ENCODE measurements at regions not wholly inside any gene's neighbourhood (a gene's known extent, or its start where the extent isn't known, plus 50 kb on each side); places are given as distances from the start of the nearest gene placed in this dataset.

GRCh38 chr19:31098836-31099235, 250.4 kb downstream of the TSHZ3 start:
- DNase-seq (ENCODE audit: low read depth) = no peak
- TF ChIP-seq CTCF (IDR thresholded peaks at IDR 0.05; ENCODE audit: low read depth, low read length, missing control alignments) = no peak
- no peak overlapping the region for H3K4me3 ChIP-seq (ENCODE audit: low read depth, low read length)
- in situ Hi-C loops (cut with HindIII; ENCODE audit: low sequenced_read_pairs) = no loop called here

GRCh38 chr19:31096935-31097545, 252.2 kb downstream of the TSHZ3 start:
- TF ChIP-seq CTCF (IDR thresholded peaks at IDR 0.05; ENCODE audit: low read depth, low read length, missing control alignments) = no peak
- no peak overlapping the region for H3K4me3 ChIP-seq (ENCODE audit: low read depth, low read length)
- DNase-seq (ENCODE audit: low read depth) = no peak
- in situ Hi-C loops (cut with HindIII; ENCODE audit: low sequenced_read_pairs) = no loop called here

GRCh38 chr19:31096062-31096830, 253.0 kb downstream of the TSHZ3 start:
- in situ Hi-C loops (cut with HindIII; ENCODE audit: low sequenced_read_pairs) = no loop called here
- TF ChIP-seq CTCF (IDR thresholded peaks at IDR 0.05; ENCODE audit: low read depth, low read length, missing control alignments) = no peak

GRCh38 chr19:31095100-31095804, 254.0 kb downstream of the TSHZ3 start:
- H3K4me3 ChIP-seq (ENCODE audit: low read depth, low read length) = no peak overlapping the region
- no peak for TF ChIP-seq CTCF (IDR thresholded peaks at IDR 0.05; ENCODE audit: low read depth, low read length, missing control alignments)
- DNase-seq (ENCODE audit: low read depth) = no peak
- in situ Hi-C loops (cut with HindIII; ENCODE audit: low sequenced_read_pairs) = no loop called here

More at GRCh38 chr19:31096062-31096830, 253.0 kb downstream of the TSHZ3 start:
- no peak for DNase-seq (ENCODE audit: low read depth)
- no peak overlapping the region for H3K4me3 ChIP-seq (ENCODE audit: low read depth, low read length)

- no peak overlapping the region for H3K4me3 ChIP-seq (ENCODE audit: low read depth, low read length)
- TF ChIP-seq CTCF (IDR thresholded peaks at IDR 0.05; ENCODE audit: low read depth, low read length, missing control alignments) = no peak
- in situ Hi-C loops (cut with HindIII; ENCODE audit: low sequenced_read_pairs) = loop anchor here (5.0 kb wide), 1 partner anchor 35 kb away; no protein-coding TSS in a partner anchor
- DNase-seq (ENCODE audit: low read depth) = no peak
Measured at GRCh38 chr19:31092274-31092673, 257.0 kb downstream of the TSHZ3 start.

- TF ChIP-seq CTCF (IDR thresholded peaks at IDR 0.05; ENCODE audit: low read depth, low read length, missing control alignments) = no peak
- in situ Hi-C loops (cut with HindIII; ENCODE audit: low sequenced_read_pairs) = loop anchor here (5.0 kb wide), 1 partner anchor 32 kb away; no protein-coding TSS in a partner anchor
- no peak overlapping the region for H3K4me3 ChIP-seq (ENCODE audit: low read depth, low read length)
- DNase-seq (ENCODE audit: low read depth) = no peak
Measured at GRCh38 chr19:31089681-31090080, 259.6 kb downstream of the TSHZ3 start.

Measured in astrocyte of the cerebellum (primary cell).